Central memory CD8-positive, alpha-beta T cell (primary cell): ENCODE measurements at regions not wholly inside any gene's neighbourhood (a gene's known extent, or its start where the extent isn't known, plus 50 kb on each side); places are given as distances from the start of the nearest gene placed in this dataset.
"Not testable (repeated sequence)": the region's sequence is repeated elsewhere in the genome, so short reads cannot be mapped to it uniquely, and the experiment has no call there.

Experiments
- ATAC-seq: fragments of 150-1000 bp; cut with Tn5 transposase; replicated peaks from 2 replicates; pipeline ENCODE4 v1.10.0; 2022; ENCODE audit warnings: mild to moderate bottlenecking, moderate FRiP score, moderate number of reproducible peaks; ENCODE audit not compliant: poor library complexity, severe bottlenecking; ENCODE audit errors: extremely low read depth
- DNase-seq, 2 donors: peaks; one replicate each; pipeline ENCODE4 v3.0.0; 2021; ENCODE audit warnings: low spot score in 2 of 2
- H3K27ac Mint-ChIP-seq: one replicate; pipeline ENCODE4 v1.8.0; 2022; ENCODE audit warnings: low read depth, mild to moderate bottlenecking, moderate library complexity, mixed read lengths
- H3K27me3 Mint-ChIP-seq: one replicate; pipeline ENCODE4 v1.8.0; 2022; ENCODE audit warnings: mixed read lengths
- H3K36me3 Mint-ChIP-seq: one replicate; pipeline ENCODE4 v1.8.0; 2022; ENCODE audit warnings: mild to moderate bottlenecking, moderate library complexity, mixed read lengths; ENCODE audit not compliant: insufficient read depth
- H3K4me1 Mint-ChIP-seq: one replicate; pipeline ENCODE4 v1.8.0; 2022; ENCODE audit warnings: mixed read lengths
- H3K4me3 Mint-ChIP-seq: one replicate; pipeline ENCODE4 v1.8.0; 2022; ENCODE audit warnings: mild to moderate bottlenecking, moderate library complexity, mixed read lengths
- H3K9me3 Mint-ChIP-seq: one replicate; pipeline ENCODE4 v1.8.0; 2022; ENCODE audit warnings: mixed read lengths

- Mint-ChIP-seq H3K36me3 (no peaks in the 10 kb centered on the region), H3K9me3 (peaks cover 7% of the 10 kb centered on the region), H3K27me3 (no peaks in the 10 kb centered on the region), H3K27ac (no peak overlapping the region), H3K4me1 (no peaks in the 10 kb centered on the region), H3K4me3 (no peak overlapping the region)
- DNase-seq (no peak), ATAC-seq (no peak)
These were observed 236.3 kb downstream of the GALC start for GRCh38 chr14:87756661-87757060.

DNA sequence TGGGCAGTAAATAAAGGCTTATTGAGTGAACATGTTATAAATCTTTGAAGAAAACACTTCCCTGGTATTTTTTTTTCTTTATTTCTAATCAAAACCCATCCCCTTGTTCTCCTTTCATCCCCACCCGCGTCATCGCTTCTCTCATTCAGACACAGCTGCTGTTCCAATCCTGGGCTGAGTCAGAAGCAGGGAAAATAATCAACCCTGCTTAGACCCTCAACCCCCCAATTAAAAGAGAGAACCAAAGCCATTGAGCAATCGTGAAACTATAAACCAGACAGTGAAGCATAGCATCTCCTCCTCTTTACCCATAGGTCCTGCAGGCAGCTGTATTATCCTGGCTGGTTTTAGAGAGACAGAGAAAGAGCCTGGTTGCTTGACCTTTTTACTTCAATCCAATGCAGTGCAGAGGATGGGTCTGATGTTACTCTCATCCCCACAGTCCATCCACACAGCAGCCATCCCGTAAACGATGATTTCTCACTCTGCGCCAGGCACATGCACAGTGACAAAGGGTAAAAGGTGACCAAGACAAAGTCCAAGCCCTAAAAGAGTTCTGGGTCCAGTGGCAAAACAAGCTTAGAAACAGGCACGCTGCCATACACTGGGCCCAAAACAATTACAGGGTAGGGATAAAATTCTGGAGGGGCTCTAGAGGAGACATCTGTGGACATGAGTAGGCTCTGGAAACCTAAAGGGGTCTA, 238.3 kb downstream of the GALC start:
- Mint-ChIP-seq H3K27ac (no peak overlapping the region), H3K4me3 (no peak overlapping the region), H3K36me3 (no peaks in the 10 kb centered on the region), H3K9me3 (peaks cover 7% of the 10 kb centered on the region), H3K27me3 (no peaks in the 10 kb centered on the region), H3K4me1 (no peaks in the 10 kb centered on the region)
- ATAC-seq (no peak), DNase-seq (no peak)

- Mint-ChIP-seq H3K27ac (no peak overlapping the region), H3K36me3 (no peaks in the 10 kb centered on the region), H3K27me3 (no peaks in the 10 kb centered on the region), H3K4me1 (no peaks in the 10 kb centered on the region), H3K9me3 (no peaks in the 10 kb centered on the region), H3K4me3 (no peak overlapping the region)
- DNase-seq (no peak), ATAC-seq (no peak)
These were observed 244.4 kb downstream of the GALC start for GRCh38 chr14:87748558-87748957.

GRCh38 chr14:87745507-87746118, 247.4 kb downstream of the GALC start:
- DNase-seq: no peak
- Mint-ChIP-seq H3K36me3 (no peaks in the 10 kb centered on the region), H3K4me1 (no peaks in the 10 kb centered on the region), H3K9me3 (peaks cover 4% of the 10 kb centered on the region), H3K4me3 (no peak overlapping the region), H3K27me3 (no peaks in the 10 kb centered on the region), H3K27ac (no peak overlapping the region)
- no peak for ATAC-seq

- DNase-seq, ATAC-seq, H3K9me3 Mint-ChIP-seq, H3K36me3 Mint-ChIP-seq, H3K27me3 Mint-ChIP-seq, H3K4me1 Mint-ChIP-seq, H3K27ac Mint-ChIP-seq, H3K4me3 Mint-ChIP-seq: not testable (repeated sequence)
These were observed 258.2 kb downstream of the GALC start for GRCh38 chr14:87734577-87735360.

GRCh38 chr14:87733115-87733514, 259.9 kb downstream of the GALC start:
- H3K27ac Mint-ChIP-seq, H3K9me3 Mint-ChIP-seq, DNase-seq, H3K4me1 Mint-ChIP-seq, H3K36me3 Mint-ChIP-seq, H3K4me3 Mint-ChIP-seq, H3K27me3 Mint-ChIP-seq, ATAC-seq: not testable (repeated sequence)

GRCh38 chr14:87732562-87732961, 260.4 kb downstream of the GALC start:
- Mint-ChIP-seq H3K27me3 (no peaks in the 10 kb centered on the region), H3K27ac (no peak overlapping the region)
- ATAC-seq: no peak

GRCh38 chr14:87725318-87725717, 267.7 kb downstream of the GALC start:
- peaks cover 5% of the 10 kb centered on the region for H3K9me3 Mint-ChIP-seq
- no peak overlapping the region for H3K27ac Mint-ChIP-seq
- no peak for ATAC-seq
- H3K4me1 Mint-ChIP-seq: no peaks in the 10 kb centered on the region
- DNase-seq: no peak
- no peaks in the 10 kb centered on the region for H3K36me3 Mint-ChIP-seq
- no peak overlapping the region for H3K4me3 Mint-ChIP-seq
- H3K27me3 Mint-ChIP-seq: peaks cover 15% of the 10 kb centered on the region

More at GRCh38 chr14:87732562-87732961, 260.4 kb downstream of the GALC start:
- no peak for DNase-seq
- no peaks in the 10 kb centered on the region for H3K36me3 Mint-ChIP-seq
- no peak overlapping the region for H3K4me3 Mint-ChIP-seq
- H3K9me3 Mint-ChIP-seq: no peaks in the 10 kb centered on the region
- H3K4me1 Mint-ChIP-seq: no peaks in the 10 kb centered on the region

GRCh38 chr14:87712396-87713090, 280.4 kb downstream of the GALC start:
- no peaks in the 10 kb centered on the region for H3K9me3 Mint-ChIP-seq
- no peak for DNase-seq
- ATAC-seq: no peak
- no peak overlapping the region for H3K27ac Mint-ChIP-seq
- peaks cover 2% of the 10 kb centered on the region for H3K36me3 Mint-ChIP-seq
- H3K27me3 Mint-ChIP-seq: no peaks in the 10 kb centered on the region
- H3K4me1 Mint-ChIP-seq: no peaks in the 10 kb centered on the region
- H3K4me3 Mint-ChIP-seq: no peak overlapping the region

- Mint-ChIP-seq H3K4me3 (no peak overlapping the region), H3K27me3 (no peaks in the 10 kb centered on the region)
- no peak for ATAC-seq
These were observed 287.5 kb downstream of the GALC start for GRCh38 chr14:87705439-87705896.

DNA sequence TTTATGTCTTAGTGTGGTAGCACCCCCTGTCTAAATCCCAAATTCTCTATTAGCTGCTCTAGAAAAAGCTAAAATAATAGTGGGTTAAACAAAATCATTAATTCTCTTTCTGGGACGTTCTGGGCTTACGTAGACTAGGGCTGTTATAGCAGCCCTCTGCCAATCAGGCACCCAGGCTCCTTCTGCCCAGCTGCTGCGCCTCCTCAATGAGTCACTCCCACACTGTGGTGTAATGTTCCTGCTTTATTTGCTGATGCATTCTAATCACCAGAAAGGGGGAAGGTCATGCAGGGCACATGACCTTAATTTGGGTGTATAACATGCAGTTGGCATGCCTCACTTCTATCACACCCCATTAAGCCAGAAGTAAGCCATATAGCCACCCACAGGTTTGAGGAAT, 294.5 kb downstream of the GALC start:
- ATAC-seq (no peak), DNase-seq (no peak)
- no peaks in the 10 kb centered on the region for H3K36me3 Mint-ChIP-seq
- no peaks in the 10 kb centered on the region for H3K4me1 Mint-ChIP-seq
- H3K27ac Mint-ChIP-seq: no peak overlapping the region
- peaks cover 6% of the 10 kb centered on the region for H3K9me3 Mint-ChIP-seq
- no peaks in the 10 kb centered on the region for H3K27me3 Mint-ChIP-seq
- H3K4me3 Mint-ChIP-seq: no peak overlapping the region

More at GRCh38 chr14:87705439-87705896, 287.5 kb downstream of the GALC start:
- H3K4me1 Mint-ChIP-seq: no peaks in the 10 kb centered on the region
- H3K27ac Mint-ChIP-seq: no peak overlapping the region
- H3K9me3 Mint-ChIP-seq: peaks cover 14% of the 10 kb centered on the region
- H3K36me3 Mint-ChIP-seq: peaks cover 2% of the 10 kb centered on the region
- DNase-seq: no peak

GRCh38 chr14:87696485-87696884, 296.5 kb downstream of the GALC start:
- Mint-ChIP-seq H3K36me3 (no peaks in the 10 kb centered on the region), H3K27ac (no peak overlapping the region), H3K4me1 (no peaks in the 10 kb centered on the region), H3K4me3 (no peak overlapping the region), H3K9me3 (no peaks in the 10 kb centered on the region), H3K27me3 (no peaks in the 10 kb centered on the region)
- DNase-seq: no peak
- ATAC-seq: no peak
